HG03354 (cell line): ENCODE measurements at regions not wholly inside any gene's neighbourhood (a gene's known extent, or its start where the extent isn't known, plus 50 kb on each side); places are given as distances from the start of the nearest gene placed in this dataset.

ENCODE experiments used
- ATAC-seq: cut with Tn5 transposase; IDR thresholded peaks from one replicate; pipeline ENCODE4 v1.9.1; 2021; ENCODE audit warnings: mild to moderate bottlenecking; ENCODE audit not compliant: unreplicated experiment, poor library complexity, severe bottlenecking

GRCh38 chr13:111039735-111040134 is 75.4 kb upstream of the ARHGEF7 start:
- ATAC-seq, result no peak

- no peak for ATAC-seq
Observed at GRCh38 chr13:111038887-111039286, 76.2 kb upstream of the ARHGEF7 start.

GRCh38 chr13:111037927-111038326 is 77.2 kb upstream of the ARHGEF7 start:
- no peak for ATAC-seq

GRCh38 chr13:111036665-111037064 is 78.4 kb upstream of the ARHGEF7 start:
- no peak for ATAC-seq

DNA sequence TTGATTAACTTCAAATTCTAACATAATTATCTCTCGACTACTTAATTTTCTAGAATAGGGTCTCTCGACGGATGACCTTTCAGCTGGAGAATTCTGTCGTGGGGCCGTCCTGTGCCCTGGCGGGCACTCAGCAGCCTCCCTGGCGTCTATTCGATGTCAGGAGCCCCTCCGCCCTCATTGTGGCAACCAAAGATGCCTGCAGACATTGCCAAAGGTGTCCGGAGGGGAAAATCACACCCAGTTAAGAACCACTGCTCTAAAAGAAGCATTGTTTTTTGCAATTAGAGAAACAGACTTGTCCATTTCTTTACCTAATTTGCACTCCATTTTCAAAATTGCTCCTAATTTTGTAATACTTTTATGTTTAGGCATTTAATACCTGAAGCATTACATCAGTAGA is 79.2 kb upstream of the ARHGEF7 start:
- ATAC-seq, result no peak

GRCh38 chr13:111034811-111035210 is 80.3 kb upstream of the ARHGEF7 start:
- ATAC-seq, result no peak

DNA sequence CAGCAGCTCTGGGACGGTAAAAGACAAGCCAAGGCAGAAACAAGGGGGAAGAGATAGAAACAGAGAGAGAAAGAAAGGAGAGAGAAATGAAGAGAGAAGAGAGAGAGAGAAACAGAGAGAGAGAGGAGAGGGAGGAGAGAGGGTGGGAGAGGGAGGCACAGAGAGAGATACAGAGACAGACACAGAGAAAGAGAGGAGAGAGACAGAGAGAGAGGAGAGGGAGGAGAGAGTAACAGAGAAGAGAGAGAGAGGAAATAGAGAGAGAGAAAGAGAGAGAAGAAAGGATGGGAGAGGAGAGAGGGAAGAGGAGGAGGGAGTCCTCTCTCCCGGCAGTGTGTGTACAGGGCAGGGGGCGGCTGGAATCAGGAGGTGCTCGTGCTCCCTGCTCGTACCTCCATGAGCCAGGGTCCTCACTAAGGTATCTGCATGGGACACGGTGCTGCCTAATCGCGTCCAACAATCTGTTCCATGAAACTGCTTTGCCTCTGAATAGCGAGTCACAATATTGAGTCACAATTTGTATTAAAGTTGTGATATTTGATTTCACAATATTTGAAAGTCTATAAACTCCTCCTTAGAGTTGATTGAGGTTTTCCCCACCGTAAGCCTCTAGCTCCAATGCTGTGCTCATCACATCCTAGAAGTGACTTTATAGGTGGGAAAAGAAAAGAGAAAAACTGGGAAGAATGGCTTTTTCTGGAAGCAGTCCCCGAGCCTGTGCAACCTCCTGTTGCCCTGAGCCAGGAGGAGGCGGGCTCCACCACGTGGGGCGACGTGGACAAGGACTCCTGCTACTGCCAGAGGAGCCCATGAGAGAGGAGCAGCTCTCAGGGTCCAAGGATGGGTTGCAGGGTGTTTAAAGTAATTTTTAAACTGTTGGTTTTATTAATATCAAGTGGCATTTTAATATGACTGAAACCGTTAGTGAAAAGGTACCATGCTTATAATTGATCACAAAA is 81.7 kb upstream of the ARHGEF7 start:
- no peak for ATAC-seq

GRCh38 chr13:111031531-111031961 is 83.6 kb upstream of the ARHGEF7 start:
- ATAC-seq, result no peak

DNA sequence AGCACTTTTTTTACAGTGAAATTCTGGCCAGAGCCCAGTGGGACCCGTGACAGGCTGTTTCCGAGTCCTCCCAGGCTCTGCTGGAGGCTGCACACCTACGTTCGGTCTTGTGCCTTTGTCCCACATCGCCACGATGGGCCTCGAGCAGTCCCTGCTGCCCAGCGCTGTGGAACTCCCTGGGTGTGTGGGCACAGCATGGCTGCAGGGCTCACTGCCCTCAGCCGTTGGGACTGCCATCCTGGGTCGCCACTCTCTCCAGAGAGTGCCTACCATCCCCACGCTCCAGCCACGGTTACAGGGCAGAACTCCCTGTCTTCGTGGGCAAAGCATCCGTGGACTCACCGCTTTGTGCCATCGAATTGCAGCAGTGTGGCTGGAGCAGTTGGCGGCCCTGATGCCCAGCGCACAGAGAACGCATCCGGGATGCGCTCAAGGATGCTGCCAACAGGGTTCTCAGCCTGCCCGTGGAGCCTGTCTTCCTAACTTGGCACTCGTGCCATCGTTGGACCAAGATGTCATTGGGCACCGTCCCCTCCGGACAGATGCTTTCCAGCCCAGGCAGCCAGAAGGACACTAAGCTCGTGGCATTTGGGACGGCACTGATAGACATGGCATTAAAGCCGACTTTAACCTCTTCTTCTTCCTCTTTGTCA is 85.0 kb upstream of the ARHGEF7 start:
- ATAC-seq, result no peak

- no peak for ATAC-seq
Observed at GRCh38 chr13:111027458-111028439, 87.4 kb upstream of the ARHGEF7 start.

DNA sequence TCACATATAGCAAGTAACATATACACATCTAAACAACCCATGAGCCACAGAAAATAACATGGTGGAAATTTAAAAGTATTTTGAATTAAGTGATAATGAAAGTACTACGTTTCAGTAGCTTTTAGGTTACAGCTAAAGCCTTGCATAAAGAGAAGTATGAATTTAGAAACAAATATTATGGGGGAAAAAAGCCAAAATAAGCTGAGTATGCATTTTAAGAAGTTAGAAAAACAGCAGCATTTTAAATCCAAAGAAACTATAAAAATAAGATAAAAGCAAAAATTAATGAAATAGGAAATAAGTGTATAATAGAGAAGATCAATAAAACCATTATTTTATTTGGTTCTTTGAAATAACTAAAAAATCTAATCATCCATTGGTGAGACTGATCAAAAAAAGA is 89.8 kb upstream of the ARHGEF7 start:
- no peak for ATAC-seq

GRCh38 chr13:111022886-111023285 is 92.2 kb upstream of the ARHGEF7 start:
- no peak for ATAC-seq

- ATAC-seq, result no peak
Observed at GRCh38 chr13:111022241-111022640, 92.9 kb upstream of the ARHGEF7 start.

DNA sequence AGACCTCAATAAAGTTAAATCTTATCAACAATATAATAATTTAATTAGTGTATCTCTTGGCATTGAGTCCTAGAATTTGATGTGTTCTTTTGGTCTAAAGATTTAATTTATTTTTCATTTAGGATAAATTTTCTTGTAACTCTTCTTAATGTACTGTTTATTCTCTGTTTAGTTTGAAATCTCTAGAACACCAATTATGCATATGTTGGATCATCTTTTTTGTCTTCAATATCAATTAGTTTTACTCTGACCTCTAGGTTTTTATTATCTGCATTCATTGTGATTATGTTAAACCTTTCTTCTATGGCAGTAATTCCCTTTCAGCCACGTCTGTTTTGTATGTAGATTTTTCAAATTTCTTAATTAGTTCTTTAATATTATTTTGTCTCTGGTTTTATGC is 93.8 kb upstream of the ARHGEF7 start:
- ATAC-seq, result no peak

DNA sequence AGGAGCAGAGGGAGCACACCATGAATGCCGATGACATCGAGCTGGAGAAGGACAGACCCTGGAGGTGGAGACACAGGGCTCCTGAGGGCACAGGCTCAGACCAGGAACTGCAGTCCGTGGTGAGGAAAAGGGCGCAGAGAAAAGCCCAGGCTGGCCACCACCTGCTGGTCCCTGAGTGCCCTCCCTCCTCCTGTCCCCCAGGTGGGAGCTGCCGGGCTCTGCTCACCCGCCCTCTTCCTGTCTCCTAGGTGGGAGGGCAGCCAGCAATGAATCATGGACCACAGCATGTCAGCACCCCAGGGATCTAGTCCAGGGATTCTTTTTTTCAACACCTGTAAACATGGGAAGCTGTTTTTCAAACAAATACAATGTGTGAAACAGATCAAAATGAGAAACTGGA is 94.6 kb upstream of the ARHGEF7 start:
- ATAC-seq, result no peak

DNA sequence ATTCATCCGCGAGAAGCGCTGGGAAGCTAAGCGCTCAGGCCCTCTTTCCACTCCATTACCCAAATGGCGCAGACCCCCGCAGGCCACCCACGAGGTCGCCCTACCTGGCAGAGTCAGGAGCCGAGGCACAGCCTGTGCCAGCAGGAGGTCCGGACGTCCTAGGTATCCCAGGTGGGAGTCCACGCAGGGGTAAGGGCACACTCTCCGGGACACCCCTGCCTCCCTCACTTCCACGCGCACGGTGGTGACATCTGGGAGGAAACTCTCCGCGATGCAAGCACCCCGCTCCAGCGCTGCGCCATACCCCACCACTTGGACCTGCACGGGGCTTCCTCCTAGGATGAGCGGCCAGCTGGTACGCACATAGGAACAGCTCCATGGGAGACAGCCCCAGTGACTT is 95.1 kb upstream of the ARHGEF7 start:
- no peak for ATAC-seq

- no peak for ATAC-seq
Observed at GRCh38 chr13:111017755-111018459, 97.2 kb upstream of the ARHGEF7 start.

DNA sequence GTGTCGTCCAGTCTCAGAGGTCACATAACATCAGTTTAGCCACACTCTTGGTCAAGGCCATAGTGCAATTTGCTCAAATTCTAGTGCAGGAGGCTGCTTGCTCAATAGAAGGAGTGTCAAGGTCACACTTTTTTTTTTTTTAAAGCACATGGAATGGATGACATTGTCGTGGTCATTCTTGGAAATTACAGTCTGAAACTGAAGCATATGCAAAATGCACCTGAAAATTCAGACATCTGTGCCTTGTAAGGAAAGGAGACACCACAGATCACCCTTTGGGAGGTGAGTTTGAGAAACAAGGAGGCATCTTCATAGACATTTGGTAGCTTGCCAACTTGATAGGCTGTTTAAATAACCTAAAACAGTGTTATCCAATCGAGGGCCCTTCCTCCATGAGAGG is 98.3 kb upstream of the ANKRD10 start:
- no peak for ATAC-seq

GRCh38 chr13:111011899-111012298 is 97.0 kb upstream of the ANKRD10 start:
- ATAC-seq, result no peak
